ENCODE measurements at regions not wholly inside any gene's neighbourhood (a gene's known extent, or its start where the extent isn't known, plus 50 kb on each side); places are given as distances from the start of the nearest gene placed in this dataset.

DNA sequence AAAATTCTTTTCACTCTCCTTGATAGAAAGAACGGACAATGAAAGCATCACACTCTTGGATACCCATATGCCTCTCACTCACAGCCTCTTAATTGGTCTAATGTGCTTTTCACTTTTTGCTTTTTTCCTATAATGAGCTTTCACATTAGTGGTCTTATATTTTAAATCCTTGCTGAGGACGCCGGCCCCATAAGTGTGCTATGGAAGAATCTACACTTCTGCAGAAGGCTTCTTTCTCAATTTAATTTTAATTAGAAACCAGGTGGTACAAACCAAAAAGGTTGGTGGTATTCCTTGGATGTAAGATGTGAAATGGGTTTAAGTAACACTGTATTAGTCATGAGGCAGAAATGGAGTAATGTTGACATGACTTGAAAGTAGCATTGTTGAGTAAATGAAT is 190.6 kb upstream of the NFIA start:
- TF ChIP-seq EZH2 (IDR thresholded peaks at IDR 0.05; ENCODE audit: low read length) = no peak
- TF ChIP-seq CTCF (optimal IDR thresholded peaks at IDR 0.05 in 1 of 3, IDR thresholded peaks at IDR 0.05 in 1 of 3, conservative IDR thresholded peaks at IDR 0.05 in 1 of 3; ENCODE audit: extremely low read depth in 1 of 3, insufficient read depth in 2 of 3, low read length in 3 of 3) = no peak

All from keratinocyte (primary cell).